IMR-90 (cell line): ENCODE measurements at regions not wholly inside any gene's neighbourhood (a gene's known extent, or its start where the extent isn't known, plus 50 kb on each side); places are given as distances from the start of the nearest gene placed in this dataset.

ENCODE experiments used
- BHLHE40 ChIP-seq: fragments of 150-350 bp; IDR thresholded peaks from 2 replicates; pipeline ENCODE4 v1.6.1; 2016; ENCODE audit warnings: mild to moderate bottlenecking, low read depth, low read length
- CEBPB ChIP-seq: IDR thresholded peaks from 2 replicates; pipeline ENCODE4 v1.6.1; 2012; ENCODE audit warnings: low read depth, low read length, improper control_type of control experiment
- CTCF ChIP-seq: conservative IDR thresholded peaks from 2 replicates; pipeline ENCODE4 v1.5.1; 2012; ENCODE audit warnings: mild to moderate bottlenecking, low read depth, low read length, improper control_type of control experiment
- ELK1 ChIP-seq: fragments of 150-350 bp; IDR thresholded peaks from 2 replicates; pipeline ENCODE4 v1.6.1; 2016; ENCODE audit warnings: low read depth, mild to moderate bottlenecking, low read length, moderate library complexity, borderline replicate concordance
- FOS ChIP-seq: fragments of 150-350 bp; IDR thresholded peaks from 2 replicates; pipeline ENCODE4 v1.6.1; 2016; ENCODE audit warnings: low read depth, low read length
- MAZ ChIP-seq: IDR thresholded peaks from 2 replicates; pipeline ENCODE4 v1.6.1; 2012; ENCODE audit warnings: low read depth, mild to moderate bottlenecking, low read length, improper control_type of control experiment, moderate library complexity, borderline replicate concordance
- MXI1 ChIP-seq: IDR thresholded peaks from 2 replicates; pipeline ENCODE4 v1.6.1; 2012; ENCODE audit warnings: low read depth, mild to moderate bottlenecking, low read length, moderate library complexity, borderline replicate concordance
- POLR2A ChIP-seq: IDR thresholded peaks from 2 replicates; pipeline ENCODE4 v1.6.1; 2012; ENCODE audit warnings: mild to moderate bottlenecking, low read depth, low read length
- RAD21 ChIP-seq: IDR thresholded peaks from 2 replicates; pipeline ENCODE4 v1.6.1; 2012; ENCODE audit warnings: low read length, improper control_type of control experiment
- RCOR1 ChIP-seq: IDR thresholded peaks from 2 replicates; pipeline ENCODE4 v1.6.1; 2012; ENCODE audit warnings: mild to moderate bottlenecking, low read length, improper control_type of control experiment; ENCODE audit not compliant: insufficient replicate concordance
- RFX5 ChIP-seq: IDR thresholded peaks from 2 replicates; pipeline ENCODE4 v1.8.0; 2012; ENCODE audit warnings: low read depth, mild to moderate bottlenecking, low read length, moderate library complexity
- SMC3 ChIP-seq: fragments of 150-350 bp; IDR thresholded peaks from 2 replicates; pipeline ENCODE4 v1.6.1; 2016; ENCODE audit warnings: low read depth, mild to moderate bottlenecking, antibody characterized with exemption, low read length, moderate library complexity
- USF2 ChIP-seq: fragments of 150-350 bp; IDR thresholded peaks from 2 replicates; pipeline ENCODE4 v1.6.1; 2017; ENCODE audit warnings: mild to moderate bottlenecking, antibody characterized with exemption, low read length, low read depth

GRCh38 chr1:80066060-80066459, 1059.5 kb upstream of the ADGRL4 start:
- TF ChIP-seq RAD21 = no peak
- no peak for TF ChIP-seq CTCF
- TF ChIP-seq POLR2A = no peak
- TF ChIP-seq SMC3 = no peak
- TF ChIP-seq MAZ = no peak
- no peak for TF ChIP-seq FOS
- TF ChIP-seq USF2 = no peak
- TF ChIP-seq ELK1 = no peak
- no peak for TF ChIP-seq RCOR1
- no peak for TF ChIP-seq CEBPB
- no peak for TF ChIP-seq RFX5
- no peak for TF ChIP-seq MXI1
- no peak for TF ChIP-seq BHLHE40
